Stimulated activated CD4-positive, alpha-beta T cell treated with anti-CD3 and anti-CD28 coated beads, Interleukin-1b, Interleukin-23, amount 100 ng/mL, for 4 hours (primary cell): ENCODE measurements at regions not wholly inside any gene's neighbourhood (a gene's known extent, or its start where the extent isn't known, plus 50 kb on each side); places are given as distances from the start of the nearest gene placed in this dataset.

Source experiments
- DNase-seq, 2 donors: peaks; one replicate each; pipeline ENCODE4 v3.0.0-alpha.2; 2020; ENCODE audit warnings: low read depth in 2 of 2

DNA sequence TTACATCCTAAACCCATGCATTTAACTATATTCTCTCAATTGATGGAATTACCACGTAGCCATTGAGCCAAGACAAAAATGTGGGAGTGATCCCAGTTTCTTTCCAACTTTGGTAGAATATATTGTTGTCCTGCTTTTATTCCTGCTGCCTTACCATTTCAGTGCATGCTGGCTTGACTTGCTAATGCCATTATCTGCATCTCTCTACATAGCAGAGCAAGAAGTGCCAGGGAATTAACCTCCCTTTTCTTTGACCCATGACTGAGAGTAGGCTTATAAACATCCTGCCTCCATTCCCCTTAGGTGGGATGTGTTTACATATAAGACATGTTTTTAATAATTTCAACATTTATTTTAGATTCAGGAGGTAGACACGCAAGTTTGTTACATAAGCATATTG lies 1153.4 kb downstream of the IGSF11 start:
- no peak for DNase-seq

DNA sequence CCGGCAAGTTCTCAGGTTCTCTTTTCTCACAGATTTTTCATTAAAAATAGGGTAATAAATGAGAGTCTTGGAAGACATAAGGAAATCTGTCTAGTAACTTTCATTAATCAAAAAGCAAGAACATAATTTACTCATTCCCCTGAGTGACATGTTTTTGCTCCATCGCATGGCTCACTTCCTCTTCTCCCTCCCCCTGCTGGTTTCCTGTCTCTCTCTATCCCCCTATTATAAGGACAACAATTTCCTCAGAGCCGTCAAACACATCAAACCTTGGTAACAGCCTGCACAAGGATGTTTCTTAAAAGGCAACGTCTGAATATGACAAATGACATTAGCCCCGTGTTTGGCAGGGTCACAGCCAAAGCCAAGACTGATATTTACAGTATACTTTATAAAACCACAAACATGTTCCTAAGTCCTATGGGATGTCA lies 1149.6 kb downstream of the IGSF11 start:
- no peak for DNase-seq

DNA sequence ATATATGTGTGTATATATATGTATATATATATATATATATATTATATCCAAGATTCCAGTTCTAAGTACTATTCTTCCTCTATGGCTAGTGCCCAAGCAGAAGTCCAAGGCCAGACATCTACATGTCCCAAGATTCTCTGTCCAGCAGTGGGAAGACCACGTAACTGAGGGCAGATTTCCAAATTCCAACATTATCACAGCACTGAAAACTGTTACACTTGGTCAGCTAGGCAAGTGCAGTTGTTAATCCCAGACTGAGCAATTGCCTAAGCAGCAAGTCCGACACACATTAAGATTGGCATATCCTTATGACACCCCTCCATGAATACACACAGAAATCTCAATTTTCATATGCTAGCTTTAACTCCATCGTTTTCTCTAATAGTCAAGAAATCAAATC lies 1148.5 kb downstream of the IGSF11 start:
- DNase-seq, result no peak

DNA sequence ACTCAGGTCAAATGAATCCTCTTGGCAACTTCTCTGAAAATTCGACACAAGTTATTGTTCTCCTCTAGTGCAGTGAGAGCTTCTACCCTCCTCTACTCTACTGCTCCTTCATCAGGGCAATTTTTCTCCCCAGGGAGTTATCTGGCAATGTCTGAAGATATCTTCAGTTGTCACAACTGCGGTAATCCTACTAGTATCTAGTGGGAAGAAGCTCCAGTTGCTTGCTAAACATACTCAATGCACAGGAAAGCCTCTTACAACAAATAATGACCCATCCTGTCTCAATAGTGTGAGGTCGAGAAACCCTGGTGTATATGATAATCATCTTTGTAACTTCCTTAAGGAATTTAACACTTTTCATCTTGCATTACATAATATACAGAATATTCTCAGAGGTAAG lies 1147.6 kb downstream of the IGSF11 start:
- DNase-seq, result no peak

DNA sequence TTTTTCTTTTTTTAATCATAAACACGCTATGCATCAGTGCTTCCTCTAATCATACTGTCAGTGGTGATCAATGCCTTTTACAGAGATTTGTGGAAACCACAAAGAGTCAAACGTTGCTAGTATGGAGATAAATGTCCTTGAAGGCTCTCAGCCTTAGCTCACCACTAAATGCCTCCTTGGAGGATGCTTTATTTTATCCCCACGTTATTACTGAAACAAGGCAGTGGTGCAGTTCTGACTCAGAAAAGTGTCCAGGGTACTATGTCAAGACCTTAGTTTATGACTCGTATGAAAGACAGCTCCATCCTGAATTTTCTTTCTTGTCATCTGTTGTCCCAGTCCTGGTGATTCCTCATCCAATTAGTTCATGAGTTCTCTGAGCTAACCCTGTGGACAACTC lies 1146.7 kb downstream of the IGSF11 start:
- no peak for DNase-seq

DNA sequence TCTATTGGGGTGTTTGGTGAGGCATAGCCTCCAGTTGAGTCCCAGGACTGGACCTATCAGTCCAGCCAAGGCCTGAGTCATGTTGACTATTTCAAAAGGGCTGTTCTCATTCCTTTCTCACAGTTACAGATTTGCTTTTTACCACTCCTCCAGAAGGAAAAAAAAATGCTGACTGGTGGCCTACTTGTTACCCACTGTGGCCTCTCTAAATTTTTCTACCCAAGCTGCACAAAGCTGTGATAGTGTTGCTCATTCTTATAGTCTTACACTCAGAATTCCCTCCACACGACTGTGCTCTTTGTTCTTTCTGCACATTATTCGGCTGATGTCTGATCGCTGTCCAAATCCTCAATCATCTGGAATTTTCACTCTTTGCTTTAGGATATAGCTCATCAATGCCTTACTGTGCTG lies 1142.2 kb downstream of the IGSF11 start:
- no peak for DNase-seq

- no peak for DNase-seq
Observed at GRCh38 chr3:117893001-117893400, 1141.6 kb downstream of the IGSF11 start.

GRCh38 chr3:117893638-117894037 lies 1141.0 kb downstream of the IGSF11 start:
- no peak for DNase-seq

DNA sequence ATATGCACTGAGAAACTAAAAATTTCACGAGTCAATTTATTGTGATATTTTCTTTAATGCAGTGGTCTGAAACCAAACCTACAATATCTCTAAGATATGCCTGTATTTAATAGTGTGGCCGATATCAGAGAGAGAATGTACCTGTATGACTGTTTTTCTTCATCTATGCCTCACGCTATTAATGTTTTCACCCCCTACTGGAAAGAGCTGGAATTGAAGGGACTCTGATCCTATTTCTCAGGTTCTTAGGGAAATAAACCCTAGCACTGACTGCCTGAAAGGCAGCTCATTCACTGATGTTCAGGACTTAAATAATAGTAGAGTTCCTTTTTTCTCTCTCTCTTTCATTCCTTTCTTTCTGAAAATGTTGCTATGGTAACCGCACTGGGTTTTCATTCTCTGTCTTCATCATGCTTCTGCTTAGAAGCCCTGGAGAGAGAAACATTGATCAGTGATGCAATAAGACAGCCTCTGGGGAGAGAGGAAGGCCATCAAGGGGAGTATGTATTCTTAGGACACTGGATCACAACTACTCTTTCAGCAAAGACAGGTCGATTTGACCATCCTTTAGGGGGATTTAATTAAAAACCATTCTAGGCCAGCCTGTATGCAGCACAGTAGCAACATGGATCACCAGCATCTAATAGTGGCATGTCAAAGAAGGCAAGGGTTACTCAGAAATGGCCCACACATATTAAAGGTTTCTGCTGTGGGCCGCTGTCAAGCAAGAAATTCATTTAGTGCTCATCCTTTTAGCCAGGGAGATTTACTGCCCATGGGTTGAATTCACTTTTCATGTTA lies 1135.7 kb downstream of the IGSF11 start:
- DNase-seq, result no peak

DNA sequence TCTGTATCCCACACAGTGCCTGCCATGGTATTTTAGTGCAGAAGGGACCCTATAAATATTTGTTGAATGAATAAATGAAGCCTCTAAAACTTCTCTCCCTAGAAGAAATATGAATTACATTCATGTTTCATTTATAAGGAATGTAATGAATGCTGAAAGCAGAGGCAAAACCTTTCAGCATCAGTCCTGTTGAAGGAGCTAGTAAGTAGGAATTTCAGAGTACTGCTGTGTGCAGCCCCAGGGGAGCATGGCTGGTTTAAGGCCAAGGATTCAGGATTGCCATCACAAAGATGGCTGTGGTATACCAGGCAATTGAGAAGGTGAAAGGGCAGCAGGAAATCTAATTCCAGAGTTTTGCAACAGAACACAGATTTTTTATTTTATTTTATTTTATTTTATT lies 1131.4 kb downstream of the IGSF11 start:
- no peak for DNase-seq

DNA sequence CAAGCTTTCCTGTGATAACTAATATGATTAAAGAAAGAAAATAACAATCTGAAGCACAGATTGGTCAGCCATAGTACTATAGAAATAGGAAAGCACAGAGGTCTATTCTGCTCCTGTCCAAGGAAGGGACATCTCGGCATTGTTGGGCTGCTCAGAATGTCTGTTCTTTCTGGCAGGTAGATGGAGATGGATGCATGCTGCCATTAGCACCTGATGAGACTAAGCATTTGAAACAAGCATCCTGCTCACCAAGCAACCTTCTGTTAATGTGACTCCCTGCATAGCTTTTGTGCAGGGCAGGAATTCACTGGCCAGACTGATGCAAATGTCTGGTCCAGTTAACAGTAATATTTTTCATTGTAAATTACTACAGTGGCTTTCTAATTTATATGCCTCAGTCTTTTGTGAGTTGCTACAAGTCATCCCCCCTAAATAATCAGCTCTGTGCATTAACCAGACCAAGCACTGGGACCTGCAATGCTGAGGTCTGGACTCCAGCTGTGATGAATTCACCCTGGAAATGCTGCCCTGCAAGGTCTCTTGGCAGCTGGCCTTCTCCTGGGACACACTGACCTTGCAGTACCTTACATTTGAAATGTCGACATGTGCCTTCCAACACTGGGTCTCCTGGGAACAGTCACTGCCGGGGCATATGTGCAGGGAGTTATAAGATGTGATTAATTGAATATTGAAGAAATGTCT lies 1123.7 kb downstream of the IGSF11 start:
- no peak for DNase-seq

- no peak for DNase-seq
Observed at GRCh38 chr3:117912352-117912751, 1122.3 kb downstream of the IGSF11 start.

DNA sequence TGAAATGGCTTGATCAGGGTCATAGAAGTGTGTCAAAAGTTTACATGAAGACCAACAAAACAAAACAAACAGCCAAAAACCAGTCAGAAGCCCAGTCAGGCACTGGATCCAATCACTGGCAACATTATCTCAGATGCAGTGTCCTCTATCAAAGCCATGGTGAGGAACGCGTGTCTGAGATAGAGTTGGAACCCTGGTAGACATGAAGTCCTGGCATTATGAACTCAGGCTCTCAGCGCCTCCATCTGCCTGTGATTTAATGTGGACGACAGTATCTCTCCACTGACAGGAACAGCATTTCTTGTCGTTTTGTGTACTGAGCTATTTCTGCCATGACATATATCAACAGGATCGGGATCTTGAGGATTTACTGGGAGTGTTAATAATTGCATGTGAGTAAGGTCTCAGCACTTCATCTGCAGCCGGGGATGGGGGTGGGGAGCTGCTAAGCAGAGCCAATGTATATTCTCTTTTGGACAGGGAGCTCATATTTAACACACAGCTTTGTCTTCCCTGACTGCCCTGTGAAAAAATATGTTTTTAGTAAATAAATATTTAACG lies 1120.0 kb downstream of the IGSF11 start:
- no peak for DNase-seq

DNA sequence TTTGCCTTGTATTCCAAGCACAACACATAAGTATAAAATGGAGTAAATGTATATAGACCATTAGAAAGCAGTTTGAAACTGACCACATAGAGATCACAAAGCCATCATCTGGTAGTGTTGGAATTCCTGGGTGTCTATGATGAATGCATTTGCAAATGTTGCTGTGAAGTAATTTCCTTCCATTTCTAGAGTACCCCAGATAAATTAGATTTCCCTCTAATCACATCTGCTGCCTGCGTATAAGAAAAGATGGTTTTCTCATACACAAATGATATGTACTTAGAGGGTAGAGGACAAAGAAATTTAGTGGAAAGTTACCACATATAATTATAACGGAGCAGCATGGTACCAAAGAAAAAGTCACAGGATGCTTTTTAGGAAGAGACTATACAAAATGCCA lies 1117.8 kb downstream of the IGSF11 start:
- DNase-seq, result no peak

GRCh38 chr3:117919621-117920020 lies 1115.0 kb downstream of the IGSF11 start:
- DNase-seq, result no peak

DNA sequence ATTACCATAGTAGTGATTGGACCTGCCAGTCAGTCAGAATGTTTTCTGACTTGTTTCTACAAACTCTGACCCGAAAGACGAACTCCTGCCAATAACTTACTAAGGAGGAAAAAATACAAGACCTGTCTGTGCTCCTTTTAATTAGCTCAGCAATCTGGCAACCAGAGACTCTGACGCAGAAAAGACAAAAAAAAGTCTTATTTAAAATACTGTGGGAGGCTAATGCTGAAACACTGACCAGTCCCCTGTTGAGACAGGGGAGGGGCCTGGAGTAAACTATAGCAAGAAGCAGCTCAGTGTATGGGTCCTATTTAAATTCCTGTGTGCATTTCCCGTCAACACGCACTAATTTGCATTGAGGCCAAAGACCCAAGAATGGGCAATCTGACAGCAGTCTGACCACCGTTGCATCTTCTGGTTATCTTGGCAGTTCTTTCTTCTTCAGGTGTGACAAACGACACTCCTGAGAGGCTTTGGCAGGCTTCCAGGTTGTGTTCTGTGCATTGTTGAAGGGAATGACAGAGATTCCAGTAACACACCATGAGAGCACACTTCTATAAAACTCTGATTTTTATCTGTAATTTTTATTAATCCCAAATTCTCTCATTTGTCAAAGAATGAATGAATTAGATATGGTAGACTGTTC lies 1114.3 kb downstream of the IGSF11 start:
- DNase-seq, result no peak

- no peak for DNase-seq
Observed at GRCh38 chr3:117921411-117921810, 1113.2 kb downstream of the IGSF11 start.

DNA sequence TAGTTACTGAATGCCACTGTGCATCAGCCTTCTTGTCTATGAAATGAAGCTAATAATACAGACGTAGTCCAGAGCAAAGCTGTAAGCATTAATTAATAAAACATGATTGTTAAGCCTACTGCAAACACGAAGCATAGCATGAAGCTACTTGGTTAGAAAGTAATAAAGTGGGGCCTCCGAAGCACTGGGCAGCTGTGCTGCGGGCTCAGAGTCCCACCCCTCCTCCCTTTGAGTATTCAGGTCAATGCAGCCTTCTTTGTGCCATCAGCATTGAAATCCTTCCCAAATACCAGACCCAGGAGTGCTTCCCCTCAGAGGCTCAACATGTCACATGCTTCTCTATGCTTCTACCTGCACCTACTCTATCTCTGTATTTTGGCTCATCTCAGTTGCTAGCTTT lies 1112.6 kb downstream of the IGSF11 start:
- DNase-seq, result no peak

DNA sequence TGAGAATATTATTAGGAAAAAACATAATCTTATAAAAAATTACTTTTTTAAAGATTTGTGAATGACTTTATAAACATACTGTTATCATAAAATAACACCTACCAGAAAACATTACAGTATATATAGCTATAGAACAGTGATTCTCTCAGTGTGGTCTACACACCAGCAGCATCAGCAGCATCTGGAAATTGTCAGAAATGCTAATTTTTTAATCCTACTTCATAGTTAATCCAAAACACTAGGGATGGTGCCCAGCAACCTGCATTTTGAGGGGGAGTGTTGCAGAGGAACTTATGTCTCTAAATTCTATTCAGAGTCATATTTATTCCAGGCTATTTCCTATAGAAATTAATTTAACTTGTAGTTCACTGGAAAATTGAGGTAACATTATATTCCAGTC lies 1107.8 kb downstream of the IGSF11 start:
- DNase-seq, result no peak

DNA sequence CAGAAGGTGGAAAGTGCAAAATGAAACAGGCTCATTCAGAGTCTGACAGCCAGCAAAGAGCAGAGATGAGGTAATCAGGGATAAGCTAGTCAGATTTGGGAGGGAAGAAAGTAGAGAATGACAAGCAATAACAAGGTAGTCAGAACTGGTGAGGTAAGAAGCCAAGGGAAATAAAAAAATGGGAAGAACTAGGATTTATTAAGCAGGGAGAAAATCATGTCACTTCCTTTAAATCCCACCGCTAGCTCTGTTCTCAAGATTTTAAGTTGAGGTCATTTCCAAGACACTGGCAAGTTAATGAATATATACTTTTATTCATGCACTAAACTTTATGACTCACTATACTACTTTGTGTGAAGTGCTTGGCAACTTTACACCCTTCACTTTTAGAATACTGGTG lies 1106.8 kb downstream of the IGSF11 start:
- no peak for DNase-seq

- no peak for DNase-seq
Observed at GRCh38 chr3:117928836-117929235, 1105.8 kb downstream of the IGSF11 start.

DNA sequence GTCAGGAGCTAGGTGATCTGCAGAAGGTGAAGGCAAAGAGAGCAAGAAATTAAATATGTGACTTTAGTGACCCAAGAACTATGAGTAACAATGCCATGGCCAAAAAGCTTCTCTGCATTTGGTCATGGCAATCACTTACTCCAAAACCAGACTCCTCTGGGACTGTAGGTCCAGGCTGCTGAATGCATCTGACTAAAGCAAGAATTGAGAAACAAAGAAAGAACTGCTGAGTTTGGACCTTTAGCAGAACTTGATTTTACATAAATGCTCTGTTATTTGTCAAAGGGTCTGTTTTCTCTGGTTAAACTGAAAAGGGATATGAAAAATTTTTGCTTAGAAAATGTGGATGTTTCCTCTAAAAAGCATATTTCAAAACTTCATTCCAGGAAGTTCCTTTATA lies 1102.2 kb downstream of the IGSF11 start:
- no peak for DNase-seq

GRCh38 chr3:117936159-117936558 lies 1098.5 kb downstream of the IGSF11 start:
- DNase-seq, result no peak
